ENCODE measurements at regions not wholly inside any gene's neighbourhood (a gene's known extent, or its start where the extent isn't known, plus 50 kb on each side); places are given as distances from the start of the nearest gene placed in this dataset.
"Not testable (repeated sequence)": the region's sequence is repeated elsewhere in the genome, so short reads cannot be mapped to it uniquely, and the experiment has no call there.

GRCh38 chr2:124967325-124967724 lies 942.2 kb downstream of the CNTNAP5 start:
- Histone ChIP-seq H3K9me3 (ENCODE audit: control insufficient read depth in 3 of 3, low read length in 3 of 3) (no peaks in the 10 kb centered on the region), H3K27me3 (ENCODE audit: control insufficient read depth in 3 of 3, insufficient read depth in 3 of 3, low read length in 3 of 3) (no peaks in the 10 kb centered on the region), H3K27ac (ENCODE audit: low read depth, low read length) (no peak overlapping the region), H3K4me1 (ENCODE audit: control insufficient read depth in 3 of 3, insufficient read depth in 3 of 3, low read length in 3 of 3) (no peaks in the 10 kb centered on the region), H3K9ac (ENCODE audit: low read depth in 1 of 3, low read length in 3 of 3) (no peak overlapping the region), H3K4me3 (ENCODE audit: low read length in 3 of 3) (no peak overlapping the region), H3K36me3 (ENCODE audit: control insufficient read depth in 3 of 3, insufficient read depth in 3 of 3, low read length in 3 of 3) (no peaks in the 10 kb centered on the region)

- Histone ChIP-seq H3K36me3 (ENCODE audit: control insufficient read depth in 3 of 3, insufficient read depth in 3 of 3, low read length in 3 of 3) (no peaks in the 10 kb centered on the region), H3K4me3 (ENCODE audit: low read length in 3 of 3) (no peak overlapping the region), H3K27me3 (ENCODE audit: control insufficient read depth in 3 of 3, insufficient read depth in 3 of 3, low read length in 3 of 3) (no peaks in the 10 kb centered on the region), H3K9ac (ENCODE audit: low read depth in 1 of 3, low read length in 3 of 3) (no peak overlapping the region), H3K27ac (ENCODE audit: low read depth, low read length) (no peak overlapping the region), H3K4me1 (ENCODE audit: control insufficient read depth in 3 of 3, insufficient read depth in 3 of 3, low read length in 3 of 3) (no peaks in the 10 kb centered on the region), H3K9me3 (ENCODE audit: control insufficient read depth in 3 of 3, low read length in 3 of 3) (no peaks in the 10 kb centered on the region)
Measured at GRCh38 chr2:124970030-124970429, 944.9 kb downstream of the CNTNAP5 start.

- no peaks in the 10 kb centered on the region for H3K4me1 ChIP-seq (ENCODE audit: control insufficient read depth in 3 of 3, insufficient read depth in 3 of 3, low read length in 3 of 3)
Measured at GRCh38 chr2:124973396-124973795, 948.3 kb downstream of the CNTNAP5 start.

GRCh38 chr2:124975224-124975623 lies 950.1 kb downstream of the CNTNAP5 start:
- no peaks in the 10 kb centered on the region for H3K9me3 ChIP-seq (ENCODE audit: control insufficient read depth in 3 of 3, low read length in 3 of 3)
- H3K4me1 ChIP-seq (ENCODE audit: control insufficient read depth in 3 of 3, insufficient read depth in 3 of 3, low read length in 3 of 3), result no peaks in the 10 kb centered on the region
- H3K27me3 ChIP-seq (ENCODE audit: control insufficient read depth in 3 of 3, insufficient read depth in 3 of 3, low read length in 3 of 3), result no peaks in the 10 kb centered on the region

More at GRCh38 chr2:124973396-124973795, 948.3 kb downstream of the CNTNAP5 start:
- no peaks in the 10 kb centered on the region for H3K9me3 ChIP-seq (ENCODE audit: control insufficient read depth in 3 of 3, low read length in 3 of 3)
- H3K27ac ChIP-seq (ENCODE audit: low read depth, low read length), result no peak overlapping the region
- H3K27me3 ChIP-seq (ENCODE audit: control insufficient read depth in 3 of 3, insufficient read depth in 3 of 3, low read length in 3 of 3), result no peaks in the 10 kb centered on the region
- no peaks in the 10 kb centered on the region for H3K36me3 ChIP-seq (ENCODE audit: control insufficient read depth in 3 of 3, insufficient read depth in 3 of 3, low read length in 3 of 3)
- H3K9ac ChIP-seq (ENCODE audit: low read depth in 1 of 3, low read length in 3 of 3), result no peak overlapping the region
- no peak overlapping the region for H3K4me3 ChIP-seq (ENCODE audit: low read length in 3 of 3)

GRCh38 chr2:124975648-124976047 lies 950.6 kb downstream of the CNTNAP5 start:
- Histone ChIP-seq H3K4me3 (ENCODE audit: low read length in 3 of 3) (no peak overlapping the region), H3K9ac (ENCODE audit: low read depth in 1 of 3, low read length in 3 of 3) (no peak overlapping the region), H3K36me3 (ENCODE audit: control insufficient read depth in 3 of 3, insufficient read depth in 3 of 3, low read length in 3 of 3) (no peaks in the 10 kb centered on the region), H3K9me3 (ENCODE audit: control insufficient read depth in 3 of 3, low read length in 3 of 3) (no peaks in the 10 kb centered on the region), H3K4me1 (ENCODE audit: control insufficient read depth in 3 of 3, insufficient read depth in 3 of 3, low read length in 3 of 3) (no peaks in the 10 kb centered on the region), H3K27me3 (ENCODE audit: control insufficient read depth in 3 of 3, insufficient read depth in 3 of 3, low read length in 3 of 3) (no peaks in the 10 kb centered on the region), H3K27ac (ENCODE audit: low read depth, low read length) (no peak overlapping the region)

More at GRCh38 chr2:124975224-124975623, 950.1 kb downstream of the CNTNAP5 start:
- H3K4me3 ChIP-seq (ENCODE audit: low read length in 3 of 3), result no peak overlapping the region
- no peak overlapping the region for H3K9ac ChIP-seq (ENCODE audit: low read depth in 1 of 3, low read length in 3 of 3)
- no peak overlapping the region for H3K27ac ChIP-seq (ENCODE audit: low read depth, low read length)
- H3K36me3 ChIP-seq (ENCODE audit: control insufficient read depth in 3 of 3, insufficient read depth in 3 of 3, low read length in 3 of 3), result no peaks in the 10 kb centered on the region

GRCh38 chr2:124978597-124978996 lies 953.5 kb downstream of the CNTNAP5 start:
- H3K27ac ChIP-seq (ENCODE audit: low read depth, low read length), result no peak overlapping the region
- no peaks in the 10 kb centered on the region for H3K36me3 ChIP-seq (ENCODE audit: control insufficient read depth in 3 of 3, insufficient read depth in 3 of 3, low read length in 3 of 3)
- no peaks in the 10 kb centered on the region for H3K27me3 ChIP-seq (ENCODE audit: control insufficient read depth in 3 of 3, insufficient read depth in 3 of 3, low read length in 3 of 3)
- no peak overlapping the region for H3K4me3 ChIP-seq (ENCODE audit: low read length in 3 of 3)
- H3K9ac ChIP-seq (ENCODE audit: low read depth in 1 of 3, low read length in 3 of 3), result no peak overlapping the region
- no peaks in the 10 kb centered on the region for H3K9me3 ChIP-seq (ENCODE audit: control insufficient read depth in 3 of 3, low read length in 3 of 3)
- H3K4me1 ChIP-seq (ENCODE audit: control insufficient read depth in 3 of 3, insufficient read depth in 3 of 3, low read length in 3 of 3), result no peaks in the 10 kb centered on the region

- H3K9me3 ChIP-seq (ENCODE audit: control insufficient read depth in 3 of 3, low read length in 3 of 3), result peaks cover 0 to 2% (median 0%) of the 10 kb centered on the region in 3 donors
- no peak overlapping the region for H3K9ac ChIP-seq (ENCODE audit: low read depth in 1 of 3, low read length in 3 of 3)
- no peak overlapping the region for H3K27ac ChIP-seq (ENCODE audit: low read depth, low read length)
- no peak overlapping the region for H3K4me3 ChIP-seq (ENCODE audit: low read length in 3 of 3)
- H3K36me3 ChIP-seq (ENCODE audit: control insufficient read depth in 3 of 3, insufficient read depth in 3 of 3, low read length in 3 of 3), result no peaks in the 10 kb centered on the region
- H3K4me1 ChIP-seq (ENCODE audit: control insufficient read depth in 3 of 3, insufficient read depth in 3 of 3, low read length in 3 of 3), result no peaks in the 10 kb centered on the region
- H3K27me3 ChIP-seq (ENCODE audit: control insufficient read depth in 3 of 3, insufficient read depth in 3 of 3, low read length in 3 of 3), result no peaks in the 10 kb centered on the region
Measured at GRCh38 chr2:124983595-124983994, 958.5 kb downstream of the CNTNAP5 start.

- Histone ChIP-seq H3K9me3 (ENCODE audit: control insufficient read depth in 3 of 3, low read length in 3 of 3) (peaks cover 0 to 2% (median 0%) of the 10 kb centered on the region in 3 donors), H3K27me3 (ENCODE audit: control insufficient read depth in 3 of 3, insufficient read depth in 3 of 3, low read length in 3 of 3) (no peaks in the 10 kb centered on the region), H3K36me3 (ENCODE audit: control insufficient read depth in 3 of 3, insufficient read depth in 3 of 3, low read length in 3 of 3) (no peaks in the 10 kb centered on the region), H3K4me1 (ENCODE audit: control insufficient read depth in 3 of 3, insufficient read depth in 3 of 3, low read length in 3 of 3) (no peaks in the 10 kb centered on the region), H3K9ac (ENCODE audit: low read depth in 1 of 3, low read length in 3 of 3) (no peak overlapping the region), H3K4me3 (ENCODE audit: low read length in 3 of 3) (no peak overlapping the region), H3K27ac (ENCODE audit: low read depth, low read length) (no peak overlapping the region)
Measured at GRCh38 chr2:124985270-124985669, 960.2 kb downstream of the CNTNAP5 start.

- no peaks in the 10 kb centered on the region for H3K4me1 ChIP-seq (ENCODE audit: control insufficient read depth in 3 of 3, insufficient read depth in 3 of 3, low read length in 3 of 3)
- no peak overlapping the region for H3K4me3 ChIP-seq (ENCODE audit: low read length in 3 of 3)
- H3K27me3 ChIP-seq (ENCODE audit: control insufficient read depth in 3 of 3, insufficient read depth in 3 of 3, low read length in 3 of 3), result no peaks in the 10 kb centered on the region
- no peak overlapping the region for H3K27ac ChIP-seq (ENCODE audit: low read depth, low read length)
- H3K9me3 ChIP-seq (ENCODE audit: control insufficient read depth in 3 of 3, low read length in 3 of 3), result peaks cover 0 to 2% (median 0%) of the 10 kb centered on the region in 3 donors
- no peak overlapping the region for H3K9ac ChIP-seq (ENCODE audit: low read depth in 1 of 3, low read length in 3 of 3)
- no peaks in the 10 kb centered on the region for H3K36me3 ChIP-seq (ENCODE audit: control insufficient read depth in 3 of 3, insufficient read depth in 3 of 3, low read length in 3 of 3)
Measured at GRCh38 chr2:124986136-124986535, 961.0 kb downstream of the CNTNAP5 start.

- H3K4me3 ChIP-seq (ENCODE audit: low read length in 3 of 3), result not testable (repeated sequence)
Measured at GRCh38 chr2:124986870-124987269, 961.8 kb downstream of the CNTNAP5 start.

GRCh38 chr2:124987436-124987835 lies 962.3 kb downstream of the CNTNAP5 start:
- not testable (repeated sequence) for H3K9me3 ChIP-seq (ENCODE audit: control insufficient read depth in 3 of 3, low read length in 3 of 3); H3K27me3 ChIP-seq (ENCODE audit: control insufficient read depth in 3 of 3, insufficient read depth in 3 of 3, low read length in 3 of 3); H3K9ac ChIP-seq (ENCODE audit: low read depth in 1 of 3, low read length in 3 of 3); H3K4me3 ChIP-seq (ENCODE audit: low read length in 3 of 3); H3K4me1 ChIP-seq (ENCODE audit: control insufficient read depth in 3 of 3, insufficient read depth in 3 of 3, low read length in 3 of 3); H3K36me3 ChIP-seq (ENCODE audit: control insufficient read depth in 3 of 3, insufficient read depth in 3 of 3, low read length in 3 of 3); H3K27ac ChIP-seq (ENCODE audit: low read depth, low read length)

More at GRCh38 chr2:124986870-124987269, 961.8 kb downstream of the CNTNAP5 start:
- H3K27ac ChIP-seq (ENCODE audit: low read depth, low read length); H3K27me3 ChIP-seq (ENCODE audit: control insufficient read depth in 3 of 3, insufficient read depth in 3 of 3, low read length in 3 of 3); H3K36me3 ChIP-seq (ENCODE audit: control insufficient read depth in 3 of 3, insufficient read depth in 3 of 3, low read length in 3 of 3); H3K4me1 ChIP-seq (ENCODE audit: control insufficient read depth in 3 of 3, insufficient read depth in 3 of 3, low read length in 3 of 3); H3K9ac ChIP-seq (ENCODE audit: low read depth in 1 of 3, low read length in 3 of 3); H3K9me3 ChIP-seq (ENCODE audit: control insufficient read depth in 3 of 3, low read length in 3 of 3): not testable (repeated sequence)
